Right lobe of liver (tissue), 4 donors: ENCODE measurements at regions not wholly inside any gene's neighbourhood (a gene's known extent, or its start where the extent isn't known, plus 50 kb on each side); places are given as distances from the start of the nearest gene placed in this dataset.

Experiments used
- POLR2A ChIP-seq: fragments of 450-650 bp; IDR thresholded peaks from one replicate; pipeline ENCODE4 v1.6.1; 2017; ENCODE audit warnings: antibody characterized with exemption, mild to moderate bottlenecking
- TF ChIP-seq, protein P1 (sequence below), 4 donors: fragments of 200-600 bp in 3 of 4; fragments of 450-650 bp in 1 of 4; IDR thresholded peaks; one replicate each; pipeline versions ENCODE4 v1.5.1 to v1.8.0; 2016 to 2022; ENCODE audit warnings: antibody characterized with exemption in 4 of 4, mild to moderate bottlenecking in 2 of 4
- donor health status: DM: no; HTN: no; CAD: no.
- donor health status: DM: no; HTN: no; CAD: no.
- donor health status: DM: no; HTN: yes; CAD: no.

DNA sequence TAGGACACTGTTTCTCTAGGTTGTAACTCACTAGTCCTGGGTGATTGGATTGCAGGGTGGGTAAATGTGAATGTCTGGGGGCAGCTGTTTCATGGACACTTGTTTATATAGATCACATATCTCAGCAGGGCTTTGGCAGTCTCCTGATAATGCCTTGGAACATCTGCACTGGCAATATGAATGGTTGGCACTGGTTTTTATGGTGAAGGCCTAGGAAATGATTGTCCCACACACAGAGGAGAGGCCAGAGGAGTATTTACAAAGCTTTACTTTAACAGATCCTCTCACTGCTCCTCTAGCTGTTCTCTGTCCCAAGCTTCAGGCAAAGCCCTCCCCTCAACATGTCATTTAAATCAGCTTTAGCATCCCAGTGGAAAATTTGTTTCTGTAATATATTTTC lies 171.3 kb upstream of the STEAP4 start:
- TF ChIP-seq POLR2A = no peak
- TF ChIP-seq, protein P1, sequence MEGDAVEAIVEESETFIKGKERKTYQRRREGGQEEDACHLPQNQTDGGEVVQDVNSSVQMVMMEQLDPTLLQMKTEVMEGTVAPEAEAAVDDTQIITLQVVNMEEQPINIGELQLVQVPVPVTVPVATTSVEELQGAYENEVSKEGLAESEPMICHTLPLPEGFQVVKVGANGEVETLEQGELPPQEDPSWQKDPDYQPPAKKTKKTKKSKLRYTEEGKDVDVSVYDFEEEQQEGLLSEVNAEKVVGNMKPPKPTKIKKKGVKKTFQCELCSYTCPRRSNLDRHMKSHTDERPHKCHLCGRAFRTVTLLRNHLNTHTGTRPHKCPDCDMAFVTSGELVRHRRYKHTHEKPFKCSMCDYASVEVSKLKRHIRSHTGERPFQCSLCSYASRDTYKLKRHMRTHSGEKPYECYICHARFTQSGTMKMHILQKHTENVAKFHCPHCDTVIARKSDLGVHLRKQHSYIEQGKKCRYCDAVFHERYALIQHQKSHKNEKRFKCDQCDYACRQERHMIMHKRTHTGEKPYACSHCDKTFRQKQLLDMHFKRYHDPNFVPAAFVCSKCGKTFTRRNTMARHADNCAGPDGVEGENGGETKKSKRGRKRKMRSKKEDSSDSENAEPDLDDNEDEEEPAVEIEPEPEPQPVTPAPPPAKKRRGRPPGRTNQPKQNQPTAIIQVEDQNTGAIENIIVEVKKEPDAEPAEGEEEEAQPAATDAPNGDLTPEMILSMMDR (IDR thresholded peaks at IDR 0.05) = no peak
